ENCODE measurements at regions not wholly inside any gene's neighbourhood (a gene's known extent, or its start where the extent isn't known, plus 50 kb on each side); places are given as distances from the start of the nearest gene placed in this dataset.

GRCh38 chr9:81242866-81243265 is 446.5 kb downstream of the TLE1 start:
- Histone ChIP-seq H3K4me3 (no peak overlapping the region), H3K4me1 (no peaks in the 10 kb centered on the region), H3K36me3 (no peaks in the 10 kb centered on the region), H3K27me3 (no peaks in the 10 kb centered on the region), H3K9me3 (peaks cover 0 to 2% of the 10 kb centered on the region in 2 donors), H3K27ac (no peak overlapping the region)
- no peak for ATAC-seq
- no peak for DNase-seq
- no peak for TF ChIP-seq CTCF (IDR thresholded peaks at IDR 0.05)
- intact Hi-C loops (cut with DNase I) = no loop called here

- Histone ChIP-seq H3K36me3 (no peaks in the 10 kb centered on the region), H3K27me3 (no peaks in the 10 kb centered on the region), H3K27ac (no peak overlapping the region), H3K4me3 (no peak overlapping the region), H3K4me1 (no peaks in the 10 kb centered on the region), H3K9me3 (no peaks in the 10 kb centered on the region)
- DNase-seq (no peak), ATAC-seq (no peak)
- intact Hi-C loops (cut with DNase I) = no loop called here
- no peak for TF ChIP-seq CTCF (IDR thresholded peaks at IDR 0.05)
Measured at GRCh38 chr9:81239388-81239787, 450.0 kb downstream of the TLE1 start.

GRCh38 chr9:81237565-81238231 is 451.6 kb downstream of the TLE1 start:
- ATAC-seq = no peak
- no peak overlapping the region for H3K4me3 ChIP-seq
- H3K4me1 ChIP-seq = no peaks in the 10 kb centered on the region
- H3K27ac ChIP-seq = no peak overlapping the region
- TF ChIP-seq CTCF (IDR thresholded peaks at IDR 0.05) = no peak
- no peaks in the 10 kb centered on the region for H3K36me3 ChIP-seq
- no peaks in the 10 kb centered on the region for H3K27me3 ChIP-seq
- H3K9me3 ChIP-seq = no peaks in the 10 kb centered on the region
- intact Hi-C loops (cut with DNase I) = no loop called here
- no peak for DNase-seq

- H3K27ac ChIP-seq = no peak overlapping the region
- ATAC-seq = no peak
- TF ChIP-seq CTCF (IDR thresholded peaks at IDR 0.05) = no peak
- no peaks in the 10 kb centered on the region for H3K9me3 ChIP-seq
- H3K36me3 ChIP-seq = no peaks in the 10 kb centered on the region
- DNase-seq = no peak
- no peaks in the 10 kb centered on the region for H3K4me1 ChIP-seq
- no peak overlapping the region for H3K4me3 ChIP-seq
- H3K27me3 ChIP-seq = no peaks in the 10 kb centered on the region
- intact Hi-C loops (cut with DNase I) = no loop called here
Measured at GRCh38 chr9:81234924-81235610, 454.3 kb downstream of the TLE1 start.

- DNase-seq (no peak), ATAC-seq (no peak)
- intact Hi-C loops (cut with DNase I) = no loop called here
Measured at GRCh38 chr9:81231011-81231410, 458.3 kb downstream of the TLE1 start.

More at GRCh38 chr9:81231011-81231410, 458.3 kb downstream of the TLE1 start:
- H3K9me3 ChIP-seq = no peaks in the 10 kb centered on the region
- no peak overlapping the region for H3K4me3 ChIP-seq
- H3K36me3 ChIP-seq = no peaks in the 10 kb centered on the region
- TF ChIP-seq CTCF (IDR thresholded peaks at IDR 0.05) = no peak
- no peak overlapping the region for H3K27ac ChIP-seq
- H3K4me1 ChIP-seq = no peaks in the 10 kb centered on the region
- no peaks in the 10 kb centered on the region for H3K27me3 ChIP-seq

All from left lung (tissue), 4 donors.